HG03066 (cell line): ENCODE measurements at regions not wholly inside any gene's neighbourhood (a gene's known extent, or its start where the extent isn't known, plus 50 kb on each side); places are given as distances from the start of the nearest gene placed in this dataset.

Source experiments
- ATAC-seq: cut with Tn5 transposase; IDR thresholded peaks from one replicate; pipeline ENCODE4 v1.9.1; 2021; ENCODE audit warnings: low read depth; ENCODE audit not compliant: unreplicated experiment

DNA sequence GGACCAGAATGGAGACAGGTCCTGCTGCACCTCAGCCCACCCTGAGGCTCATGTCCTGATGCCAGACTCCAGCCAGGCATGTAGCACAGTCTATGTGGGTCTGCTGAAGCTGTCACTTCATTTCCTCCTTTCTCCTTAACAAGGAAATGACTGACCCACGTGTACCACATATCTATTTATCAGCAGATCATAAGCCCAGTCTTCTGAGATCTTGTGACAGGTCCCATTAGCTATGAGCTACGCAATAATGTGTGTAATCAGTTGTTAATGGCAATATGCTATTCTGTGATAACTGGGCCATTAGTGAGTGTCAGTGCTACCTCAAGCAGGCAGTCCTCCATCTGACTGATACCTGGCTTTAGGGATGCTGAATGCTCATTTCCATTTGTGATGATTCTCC lies 615.3 kb downstream of the BCL11A start:
- ATAC-seq: no peak

DNA sequence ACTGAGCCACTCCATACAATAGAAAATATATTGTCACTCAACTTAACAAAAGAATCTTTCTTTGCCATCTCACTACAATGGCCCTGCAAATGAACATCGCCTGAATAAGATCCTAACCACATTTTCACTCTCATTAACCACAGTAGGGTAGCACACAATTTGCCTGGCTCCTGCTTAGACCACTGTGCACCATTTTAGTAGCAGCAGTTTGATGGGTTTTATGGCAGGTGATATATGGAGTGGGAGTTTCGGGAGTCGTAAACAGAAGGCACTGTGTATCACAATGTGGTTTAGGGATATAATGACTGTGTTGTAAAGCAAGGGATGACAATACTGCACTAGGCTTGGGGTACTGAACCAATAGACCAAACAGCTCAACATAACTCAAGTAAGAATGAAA lies 617.4 kb downstream of the BCL11A start:
- no peak for ATAC-seq

DNA sequence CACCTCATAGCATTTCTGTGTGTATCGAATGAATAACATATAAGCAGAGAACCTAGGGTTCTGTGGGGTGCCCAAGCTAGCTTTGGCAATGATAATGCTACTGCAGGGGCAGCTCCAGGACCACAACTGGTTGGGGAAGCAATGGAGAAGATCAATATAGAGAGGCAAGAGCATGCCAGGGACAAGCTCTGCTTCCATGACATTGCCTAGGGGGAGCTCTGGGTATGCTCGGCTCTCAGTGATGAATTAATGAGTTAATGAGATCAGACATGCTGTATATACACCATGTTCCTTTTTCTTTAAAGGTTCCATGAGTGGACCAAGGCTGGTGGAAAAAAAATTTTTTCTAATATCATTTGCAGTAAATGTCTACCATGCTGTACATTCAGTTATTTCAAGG lies 618.4 kb downstream of the BCL11A start:
- ATAC-seq: no peak

DNA sequence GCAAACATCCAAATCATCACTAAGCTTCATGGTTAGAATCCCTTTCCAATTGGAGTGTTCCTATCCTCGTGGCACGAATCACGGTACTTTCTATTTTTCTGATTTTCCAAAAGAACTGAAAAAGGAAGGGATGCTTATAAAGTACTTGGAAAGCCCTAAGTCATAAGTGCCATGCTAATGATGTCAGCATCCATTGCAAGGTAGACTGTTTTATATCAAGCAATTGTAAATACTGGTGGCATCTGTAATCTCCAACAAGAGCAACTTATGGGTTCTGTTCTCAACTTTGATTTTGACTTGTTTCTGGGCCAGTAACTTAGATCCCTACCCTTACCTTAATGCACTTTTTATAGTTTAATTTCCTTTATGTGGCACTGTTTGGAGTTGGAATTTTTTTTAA lies 619.5 kb downstream of the BCL11A start:
- no peak for ATAC-seq

DNA sequence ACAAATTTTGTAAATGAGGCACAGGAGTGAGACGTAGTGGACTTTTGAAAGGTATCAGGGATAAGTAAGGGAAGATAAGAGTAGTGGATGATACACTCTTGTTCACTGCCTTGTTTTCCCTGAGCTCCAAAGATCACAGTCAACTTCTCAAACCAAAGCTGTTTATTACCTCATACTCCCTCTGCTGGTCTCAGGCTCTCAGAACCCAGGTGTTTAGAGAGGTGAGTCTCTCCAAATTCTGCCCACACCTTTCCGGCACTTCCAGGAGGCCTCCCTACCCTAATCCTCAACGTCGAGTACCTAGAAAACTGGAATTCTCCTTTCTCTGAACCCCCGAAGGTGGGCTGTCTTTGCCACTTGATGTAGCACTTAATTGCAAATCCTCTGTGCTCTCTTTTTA lies 621.1 kb downstream of the BCL11A start:
- ATAC-seq: no peak

DNA sequence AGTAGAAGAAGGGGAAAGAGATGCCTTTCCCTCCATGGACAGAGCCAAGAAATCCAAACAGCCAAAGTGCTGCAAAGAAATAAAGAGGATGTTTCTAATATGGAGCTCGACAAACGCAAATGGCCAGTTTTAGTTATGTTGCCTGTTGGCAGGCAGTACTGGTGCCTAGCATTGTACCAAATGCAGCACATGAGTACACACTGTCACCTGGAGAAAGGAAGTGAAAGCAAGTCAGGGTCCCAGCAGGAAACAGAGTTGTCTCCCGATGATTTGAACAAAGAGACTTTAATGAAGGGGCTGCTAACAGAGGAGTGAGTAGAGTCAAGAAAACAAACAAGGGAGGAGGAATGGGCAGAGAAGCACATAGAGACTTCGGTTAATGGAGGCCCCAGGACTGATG lies 623.0 kb downstream of the BCL11A start:
- no peak for ATAC-seq

DNA sequence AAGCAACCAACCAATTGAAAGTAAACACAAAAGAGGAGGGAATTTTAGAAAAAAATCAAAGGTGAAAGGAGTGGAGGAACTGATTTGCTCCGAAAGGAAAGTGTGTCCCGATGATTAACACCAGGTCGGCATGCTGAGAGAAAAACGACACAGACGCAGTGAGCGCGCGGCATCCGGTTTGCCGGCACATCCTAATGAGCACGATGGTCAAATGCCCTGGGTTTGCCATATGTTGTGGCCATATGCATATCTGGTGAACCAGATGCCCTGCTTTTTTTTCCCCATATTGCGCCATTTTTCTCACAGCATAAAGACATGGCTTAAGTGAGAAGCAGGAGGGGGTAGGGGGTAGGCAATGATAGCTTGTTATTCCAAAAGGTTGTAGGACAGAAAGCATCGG lies 626.7 kb downstream of the BCL11A start:
- ATAC-seq: no peak

DNA sequence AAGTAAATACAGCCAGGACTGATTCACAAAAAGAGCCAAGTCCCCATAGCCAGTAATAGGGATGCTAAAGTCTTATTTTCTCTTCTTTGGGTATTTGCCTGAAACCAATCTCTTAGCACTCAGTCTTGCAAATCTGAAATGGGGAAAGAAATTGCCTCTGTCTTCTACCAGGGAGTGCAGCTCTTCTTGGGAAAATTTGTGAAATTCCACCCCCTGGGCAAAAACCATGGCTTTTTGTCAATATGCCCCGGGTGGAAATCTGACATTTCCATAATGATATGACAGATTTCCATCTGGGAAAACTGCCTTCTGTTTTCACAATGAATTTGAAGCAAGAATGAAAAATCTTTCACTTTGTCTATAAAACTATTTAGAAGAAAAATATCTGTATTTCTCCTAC lies 628.1 kb downstream of the BCL11A start:
- ATAC-seq: no peak

DNA sequence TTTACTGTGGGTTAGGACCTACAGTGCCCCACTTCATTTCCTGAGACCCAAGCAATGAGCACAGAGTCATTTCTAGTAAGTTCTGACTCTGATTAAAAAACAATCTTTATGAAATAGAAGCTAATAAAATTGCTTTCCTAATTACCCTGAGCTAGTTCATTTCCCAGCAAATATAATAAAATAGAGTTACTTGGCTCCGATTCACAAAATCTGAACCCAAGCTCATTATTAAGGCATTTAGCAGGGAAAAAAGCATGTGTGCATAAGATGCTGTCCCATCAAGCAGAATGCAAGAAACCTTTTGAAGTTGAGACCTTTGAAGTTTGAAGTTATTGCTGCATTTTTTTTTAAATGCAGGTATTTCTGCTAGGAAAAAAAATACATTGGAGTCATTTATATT lies 629.1 kb downstream of the BCL11A start:
- no peak for ATAC-seq

DNA sequence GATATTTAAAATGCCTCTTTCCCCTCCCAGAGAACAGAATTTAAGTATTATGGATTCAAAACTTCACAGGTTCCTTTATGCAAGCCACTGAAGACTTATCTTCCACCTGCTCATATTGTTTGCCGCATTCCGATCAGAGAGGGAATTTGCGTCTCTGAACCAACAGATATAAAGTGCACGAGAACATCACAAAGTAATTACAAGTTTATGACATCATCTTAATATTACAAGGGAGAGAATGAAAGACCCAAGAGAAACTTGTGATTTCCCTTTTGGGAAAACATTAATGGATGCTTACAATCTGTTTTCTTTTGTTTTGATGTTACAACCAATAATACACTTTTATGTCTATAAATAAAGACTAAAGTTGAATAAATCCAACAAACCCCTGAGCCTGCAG lies 631.0 kb downstream of the BCL11A start:
- no peak for ATAC-seq

DNA sequence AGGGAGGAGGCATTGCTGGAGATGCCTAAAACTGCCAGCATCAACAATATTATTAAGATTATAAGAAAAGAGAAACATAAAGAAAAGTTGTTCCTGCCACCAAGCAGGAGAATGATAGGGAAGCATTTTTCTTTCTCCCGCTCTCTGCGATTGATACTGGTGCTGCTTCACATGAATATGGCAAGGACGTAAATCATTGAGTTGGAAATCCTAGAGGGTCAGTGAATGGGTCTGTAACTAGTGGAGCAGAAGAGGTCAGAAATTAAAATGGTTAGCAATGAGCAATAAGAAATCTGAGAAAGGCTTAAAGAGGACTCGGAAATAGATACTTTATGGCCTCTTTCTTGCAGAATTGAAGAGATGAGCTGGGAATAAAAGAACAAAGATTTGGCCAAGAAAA lies 631.7 kb downstream of the BCL11A start:
- ATAC-seq: no peak

DNA sequence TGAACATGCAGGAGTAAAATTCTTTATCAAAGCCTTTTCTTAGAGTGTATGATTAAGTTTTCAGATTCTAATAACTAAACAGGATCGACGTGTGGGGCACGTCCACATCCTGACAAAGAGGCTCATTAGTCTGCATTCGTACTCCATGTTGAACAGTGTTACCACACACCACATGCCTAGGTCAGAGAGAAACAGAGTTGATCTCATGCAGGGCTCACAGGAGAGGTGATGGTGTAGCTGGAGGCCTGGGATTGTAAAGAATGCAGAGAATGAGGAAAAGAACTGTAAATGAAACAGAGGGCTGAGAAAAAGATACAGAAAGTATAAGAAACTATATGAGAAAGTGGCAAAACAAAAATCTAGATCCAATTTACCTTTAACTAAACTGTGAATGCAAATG lies 632.5 kb downstream of the BCL11A start:
- no peak for ATAC-seq

DNA sequence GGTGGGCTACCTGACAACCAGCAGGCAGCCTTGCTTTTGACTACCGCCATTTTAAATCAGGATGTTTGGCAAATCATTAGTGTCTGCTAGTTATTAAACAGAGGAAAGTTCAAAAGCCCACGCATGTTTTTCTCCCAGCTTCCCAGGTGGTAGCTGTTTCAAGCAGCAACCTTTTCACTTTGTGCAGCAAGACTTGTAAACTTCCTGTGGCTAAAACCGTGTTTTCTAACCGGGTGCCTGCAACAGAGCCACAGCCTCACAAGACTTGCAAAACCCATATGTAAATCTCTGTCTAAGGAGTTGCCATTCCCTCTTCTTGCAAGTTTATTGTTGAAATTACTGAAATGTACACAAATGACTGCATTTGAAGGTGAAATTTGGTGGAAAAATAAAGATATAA lies 633.1 kb downstream of the BCL11A start:
- no peak for ATAC-seq

DNA sequence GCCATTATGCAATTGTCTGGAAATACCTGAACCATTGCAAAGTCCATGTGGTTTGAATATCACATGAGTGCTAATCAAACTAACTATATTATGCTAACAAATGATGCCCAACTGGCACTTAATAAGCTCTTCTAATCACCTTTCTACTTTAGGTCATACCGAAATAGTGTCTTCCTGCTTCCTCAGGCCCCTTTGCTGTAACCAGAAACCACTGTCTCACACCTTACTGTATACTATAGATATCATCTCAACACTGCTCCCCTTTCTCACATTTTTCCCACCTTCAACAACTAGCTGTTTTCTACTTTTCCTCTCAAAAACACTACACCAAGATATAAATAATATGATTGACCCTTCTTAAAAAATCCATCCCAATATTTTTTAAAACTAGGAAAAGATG lies 633.9 kb downstream of the BCL11A start:
- no peak for ATAC-seq

DNA sequence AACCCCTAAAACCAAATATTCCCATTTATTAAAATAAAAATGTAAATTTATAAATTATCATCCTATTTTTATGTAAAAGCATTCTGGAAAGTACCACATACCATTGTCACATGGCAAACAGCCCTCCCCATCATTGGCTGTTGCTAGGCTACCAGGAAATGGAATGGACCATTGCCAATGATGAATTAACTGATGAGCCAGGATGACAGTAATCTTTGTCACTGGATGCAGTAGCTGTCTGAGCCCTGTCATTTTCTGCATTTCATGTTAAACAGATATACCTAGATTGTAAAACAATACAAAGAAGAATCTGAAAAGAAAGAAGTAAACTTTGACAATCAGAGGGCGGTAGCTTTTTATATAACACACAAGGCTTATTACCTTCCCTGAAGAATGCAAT lies 641.4 kb downstream of the BCL11A start:
- ATAC-seq: no peak

DNA sequence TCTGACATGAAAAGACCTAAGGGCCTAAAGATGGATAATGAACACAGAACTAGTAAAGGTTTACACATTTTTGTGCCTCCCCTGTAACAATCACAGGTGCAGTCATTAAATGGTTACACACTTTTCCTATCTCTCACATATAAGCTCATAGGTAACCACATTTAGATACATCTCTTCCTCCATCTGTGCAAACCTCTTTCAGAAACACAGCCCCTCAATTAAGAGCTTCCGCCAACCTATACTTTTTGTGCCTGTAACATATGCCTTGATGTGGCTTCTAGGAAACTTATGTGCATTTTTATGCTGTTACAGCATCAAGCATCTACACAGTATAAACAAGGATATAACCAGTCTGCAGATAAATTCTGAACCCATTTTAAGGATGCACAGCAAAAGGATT lies 643.3 kb downstream of the BCL11A start:
- no peak for ATAC-seq

DNA sequence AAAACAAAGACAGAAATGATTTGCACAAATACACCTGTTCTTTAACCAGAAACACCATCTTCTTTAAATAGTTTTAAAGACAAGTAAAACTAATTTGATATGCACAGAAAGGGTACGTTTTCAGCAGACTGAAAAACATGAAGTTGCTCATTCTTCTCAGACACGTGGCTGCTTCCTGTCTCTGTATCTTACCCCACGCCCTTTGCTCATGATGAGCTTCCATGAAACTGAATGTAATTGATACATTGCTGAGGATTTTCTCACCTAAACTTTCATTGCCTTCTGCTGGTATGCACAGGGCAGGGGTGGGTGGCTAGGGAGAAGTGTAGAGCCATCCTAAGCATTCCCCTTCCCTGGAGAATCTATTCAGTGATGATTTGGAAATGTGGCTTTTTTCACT lies 644.3 kb downstream of the BCL11A start:
- no peak for ATAC-seq

DNA sequence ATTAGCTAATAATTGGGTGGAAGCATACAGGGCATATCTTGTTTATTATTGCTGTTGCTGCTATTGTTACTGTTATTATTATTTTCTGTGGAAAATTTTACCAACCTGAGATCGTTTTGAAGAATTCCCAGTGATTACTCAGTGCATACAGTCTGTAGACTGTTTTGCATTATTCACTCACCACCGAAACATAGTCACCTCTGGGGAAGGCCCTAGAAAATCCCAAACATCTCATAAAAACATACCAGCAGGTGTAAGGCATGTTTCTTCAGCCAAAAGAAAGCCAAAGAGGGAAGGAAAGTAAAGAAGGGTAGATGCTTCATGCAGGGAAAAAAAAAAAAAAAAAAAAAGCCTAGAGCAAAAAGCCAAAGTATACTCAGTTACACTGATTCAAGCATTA lies 647.7 kb downstream of the BCL11A start:
- no peak for ATAC-seq

DNA sequence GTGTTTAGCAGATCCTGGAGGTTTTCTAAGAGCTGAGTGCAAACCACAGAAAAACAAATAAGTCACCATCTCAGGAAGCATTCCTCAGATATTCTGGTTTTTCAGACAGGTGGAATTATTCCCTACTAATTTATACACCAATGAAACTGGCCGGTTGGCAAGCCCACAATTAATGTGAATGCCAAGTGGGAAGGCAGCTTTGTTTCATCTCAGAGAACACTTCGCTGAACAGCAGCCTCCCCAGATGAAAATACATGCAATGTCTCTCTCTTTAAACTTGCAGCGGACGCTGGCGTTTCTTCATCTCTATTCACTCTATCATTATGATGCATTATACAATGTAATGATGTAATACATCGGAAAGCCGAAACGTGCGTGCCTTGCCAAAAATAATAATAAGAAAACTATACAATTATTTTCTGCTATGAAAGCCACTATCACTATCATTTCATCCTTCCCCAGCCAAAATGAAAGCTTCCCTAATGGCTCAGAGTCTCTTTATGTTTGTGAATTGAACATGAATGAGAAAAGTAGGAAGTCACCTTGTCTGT lies 649.4 kb downstream of the BCL11A start:
- no peak for ATAC-seq

DNA sequence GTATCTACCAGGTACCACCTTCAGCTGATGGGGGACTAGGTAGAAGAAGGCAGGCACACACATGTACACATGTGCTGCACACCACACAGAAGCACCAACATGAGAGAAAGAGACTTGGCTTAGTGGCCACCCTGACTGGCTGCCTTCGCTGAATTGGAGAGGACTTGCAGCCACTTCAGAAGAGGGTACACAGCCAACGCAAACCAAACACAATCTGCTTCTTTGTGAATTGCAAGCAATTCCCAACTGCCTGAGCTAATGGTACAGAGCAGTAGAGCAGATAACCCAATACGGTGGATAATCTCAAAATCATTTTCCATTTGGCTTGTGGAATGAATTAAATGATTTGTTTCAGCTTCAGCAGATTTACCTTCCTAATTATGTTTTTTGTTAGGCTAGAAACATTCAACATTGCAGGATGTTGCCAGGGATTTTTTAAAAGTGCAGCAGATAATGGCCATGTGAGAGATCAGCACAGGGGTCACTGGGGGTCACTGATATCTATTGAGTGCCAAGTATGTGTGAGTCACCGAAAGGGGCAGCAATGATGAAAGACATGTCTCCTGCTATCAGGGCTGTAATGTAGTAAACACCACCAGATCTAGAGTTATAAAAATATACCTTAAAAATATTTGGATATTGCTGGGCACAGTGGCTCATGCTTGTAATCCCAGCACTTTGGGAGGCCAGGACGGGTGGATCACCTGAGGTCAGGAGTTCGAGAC lies 652.6 kb downstream of the BCL11A start:
- no peak for ATAC-seq

DNA sequence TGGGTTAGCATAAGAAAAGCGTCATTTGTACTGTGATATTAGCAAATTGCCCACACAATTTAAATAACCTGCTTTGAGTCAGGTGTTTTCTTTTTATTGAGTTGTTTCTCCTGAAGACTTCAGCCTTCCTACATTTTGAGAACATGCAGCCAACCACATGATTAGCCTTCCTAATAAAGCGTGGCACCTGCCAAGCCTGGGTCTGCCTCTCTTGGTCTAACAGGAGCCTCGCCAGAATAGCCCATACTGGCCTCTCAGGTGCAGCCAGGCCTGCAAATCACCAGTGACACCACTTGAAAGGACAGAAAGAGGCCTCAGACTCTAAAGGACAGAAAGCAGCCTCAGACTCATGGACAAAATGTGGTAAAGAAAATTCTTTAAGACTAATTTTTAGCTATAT lies 653.8 kb downstream of the BCL11A start:
- no peak for ATAC-seq

DNA sequence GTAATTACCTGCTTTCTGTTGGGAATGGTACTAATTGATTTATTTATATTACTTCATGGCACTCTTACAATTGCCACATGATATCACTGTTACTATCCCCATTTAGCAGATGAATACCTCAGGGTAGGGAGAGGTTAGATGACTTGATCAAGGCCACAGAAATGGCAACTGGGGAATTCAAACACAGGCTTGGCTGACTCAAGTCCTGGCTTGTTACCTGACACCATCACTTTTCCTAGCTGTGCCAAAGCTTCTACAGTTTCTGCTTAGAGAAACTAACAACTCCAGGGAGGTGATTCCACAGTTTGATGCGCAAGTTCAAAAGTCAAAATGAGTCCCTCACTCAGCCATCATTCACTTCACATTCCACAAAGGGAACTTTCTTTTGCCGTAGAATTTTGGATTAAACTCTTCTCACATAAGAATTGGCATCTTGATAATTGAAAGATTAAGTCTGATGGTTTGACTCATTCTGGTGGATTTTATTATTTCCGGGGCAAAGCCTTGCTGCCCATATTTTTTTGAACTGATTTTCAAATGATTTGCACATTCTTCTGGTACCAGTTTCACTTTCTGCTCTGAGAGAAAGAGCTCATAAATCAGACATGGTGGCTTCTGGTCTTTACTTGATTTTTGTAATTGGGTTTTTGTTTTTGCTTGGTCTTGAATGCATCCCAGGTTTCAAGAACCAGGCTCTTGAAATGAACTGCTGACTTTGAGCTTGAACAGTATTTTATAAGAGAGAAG lies 656.8 kb downstream of the BCL11A start:
- no peak for ATAC-seq
